ENCODE measurements at regions not wholly inside any gene's neighbourhood (a gene's known extent, or its start where the extent isn't known, plus 50 kb on each side); places are given as distances from the start of the nearest gene placed in this dataset.

GRCh38 chr14:104428860-104429259 lies 150.7 kb upstream of the C14orf180 start:
- WGBS, 5 donors, result 47 to 59% (median 57%) methylated on average over 9 of the region's 9 CpGs
- peaks cover 0 to 45% (median 0%) of the 10 kb centered on the region in 3 donors for H3K27me3 ChIP-seq
- no peak overlapping the region for H3K27ac ChIP-seq
- H3K36me3 ChIP-seq, result no peaks in the 10 kb centered on the region
- no peak for DNase-seq
- peaks cover 0 to 6% (median 0%) of the 10 kb centered on the region in 4 donors for H3K4me1 ChIP-seq
- TF ChIP-seq POLR2A (IDR thresholded peaks at IDR 0.05), result no peak
- no peak overlapping the region for H3K4me3 ChIP-seq
- no peaks in the 10 kb centered on the region for H3K9me3 ChIP-seq
- intact Hi-C loops (cut with DNase I; ENCODE audit: low total_unique reads), result no loop called here

GRCh38 chr14:104429291-104429861 lies 150.2 kb upstream of the C14orf180 start:
- peak in 1 of 2 donors; percentile 4 for DNase-seq
- Histone ChIP-seq H3K27ac (no peak overlapping the region), H3K27me3 (peaks cover 0 to 40% (median 0%) of the 10 kb centered on the region in 3 donors), H3K4me1 (peaks cover 0 to 6% (median 0%) of the 10 kb centered on the region in 4 donors), H3K9me3 (no peaks in the 10 kb centered on the region), H3K4me3 (no peak overlapping the region), H3K36me3 (no peaks in the 10 kb centered on the region)
- WGBS, 5 donors, result 72 to 74% (median 73%) methylated on average over 29 to 30 of the region's 30 CpGs
- no peak for TF ChIP-seq POLR2AphosphoS5 (IDR thresholded peaks at IDR 0.05)
- no peak for TF ChIP-seq POLR2A (IDR thresholded peaks at IDR 0.05)
- TF ChIP-seq CTCF (IDR thresholded peaks at IDR 0.05), result no peak
- intact Hi-C loops (cut with DNase I; ENCODE audit: low total_unique reads), result no loop called here

GRCh38 chr14:104431351-104431928 lies 148.1 kb upstream of the C14orf180 start:
- intact Hi-C loops (cut with DNase I; ENCODE audit: low total_unique reads), result no loop called here
- Histone ChIP-seq H3K4me1 (peaks cover 2 to 9% (median 8%) of the 10 kb centered on the region in 4 donors), H3K36me3 (no peaks in the 10 kb centered on the region), H3K4me3 (no peak overlapping the region), H3K27ac (no peak overlapping the region), H3K27me3 (peaks cover 0 to 24% (median 0%) of the 10 kb centered on the region in 3 donors), H3K9me3 (no peaks in the 10 kb centered on the region)
- TF ChIP-seq EP300 (IDR thresholded peaks at IDR 0.05) (no peak), CTCF (IDR thresholded peaks at IDR 0.05) (no peak), POLR2A (IDR thresholded peaks at IDR 0.05) (no peak), POLR2AphosphoS5 (IDR thresholded peaks at IDR 0.05) (no peak)
- no peak for DNase-seq
- WGBS, 5 donors, result 79 to 87% (median 82%) methylated on average over 14 to 15 of the region's 15 CpGs

GRCh38 chr14:104431929-104432541 lies 147.5 kb upstream of the C14orf180 start:
- no peaks in the 10 kb centered on the region for H3K36me3 ChIP-seq
- peaks cover 0 to 21% (median 0%) of the 10 kb centered on the region in 3 donors for H3K27me3 ChIP-seq
- WGBS, 5 donors, result 71 to 80% (median 75%) methylated on average over 7 to 11 of the region's 11 CpGs
- intact Hi-C loops (cut with DNase I; ENCODE audit: low total_unique reads), result no loop called here
- no peaks in the 10 kb centered on the region for H3K9me3 ChIP-seq
- H3K4me1 ChIP-seq, result peaks cover 8 to 15% (median 14%) of the 10 kb centered on the region in 4 donors
- H3K27ac ChIP-seq, result no peak overlapping the region
- H3K4me3 ChIP-seq, result no peak overlapping the region
- DNase-seq, result no peak
- TF ChIP-seq POLR2A (IDR thresholded peaks at IDR 0.05) (no peak), POLR2AphosphoS5 (IDR thresholded peaks at IDR 0.05) (no peak), EP300 (IDR thresholded peaks at IDR 0.05) (no peak), CTCF (IDR thresholded peaks at IDR 0.05) (no peak)
